ENCODE measurements at regions not wholly inside any gene's neighbourhood (a gene's known extent, or its start where the extent isn't known, plus 50 kb on each side); places are given as distances from the start of the nearest gene placed in this dataset.

DNA sequence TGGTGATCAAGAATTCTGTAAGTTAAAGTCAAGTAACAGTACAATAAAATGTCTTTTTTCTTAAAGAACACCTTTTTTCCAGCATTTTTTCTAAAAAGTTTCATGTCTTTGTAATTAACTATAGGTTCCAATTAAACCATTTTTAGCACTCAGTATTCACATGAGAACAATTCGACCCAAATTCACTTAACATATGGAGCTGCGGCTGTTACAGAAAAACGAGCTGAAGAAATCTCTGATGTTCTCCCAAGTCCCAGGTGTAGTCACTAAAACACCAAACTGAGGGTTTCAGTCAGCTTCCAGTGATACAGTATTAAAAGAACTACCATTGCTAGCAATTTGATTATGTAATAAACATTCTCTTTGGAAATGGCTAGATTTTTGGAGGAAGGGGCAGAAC, 117.6 kb downstream of the TNFSF13B start:
- Histone ChIP-seq H3K9ac (ENCODE audit: low read depth, low read length) (no peak overlapping the region), H3K9me3 (ENCODE audit: control insufficient read depth, insufficient read depth, low read length) (no peaks in the 10 kb centered on the region), H3K4me1 (ENCODE audit: control insufficient read depth, insufficient read depth, low read length) (no peaks in the 10 kb centered on the region), H3K27ac (ENCODE audit: low read depth, low read length) (no peak overlapping the region), H3K4me3 (ENCODE audit: low read depth, low read length) (no peak overlapping the region), H3K36me3 (ENCODE audit: control insufficient read depth, insufficient read depth, low read length) (no peaks in the 10 kb centered on the region), H3K27me3 (ENCODE audit: control insufficient read depth, insufficient read depth, low read length) (no peaks in the 10 kb centered on the region)

DNA sequence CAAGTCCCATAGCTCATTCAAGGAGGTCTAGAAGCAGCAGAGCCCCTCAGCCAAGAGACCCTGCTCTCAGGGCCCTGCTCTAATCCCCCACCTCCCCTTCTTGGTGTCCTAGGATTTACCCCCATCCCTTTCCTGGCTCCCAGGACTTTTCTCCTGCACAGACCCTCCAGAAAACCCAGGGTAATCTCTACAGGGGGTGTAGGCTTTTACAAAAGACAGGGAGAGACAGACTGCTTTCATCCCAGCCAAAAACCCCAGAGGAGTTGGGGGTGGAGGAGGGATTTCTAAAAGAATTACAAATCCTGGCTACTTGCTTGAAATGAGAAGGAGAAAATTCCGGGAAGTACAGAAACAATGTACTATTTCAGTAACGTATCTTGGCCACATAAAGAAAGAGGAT, 133.3 kb downstream of the TNFSF13B start:
- no peak overlapping the region for H3K27ac ChIP-seq (ENCODE audit: low read depth, low read length)
- H3K4me1 ChIP-seq (ENCODE audit: control insufficient read depth, insufficient read depth, low read length): peaks cover 12% of the 10 kb centered on the region
- no peaks in the 10 kb centered on the region for H3K27me3 ChIP-seq (ENCODE audit: control insufficient read depth, insufficient read depth, low read length)
- no peaks in the 10 kb centered on the region for H3K36me3 ChIP-seq (ENCODE audit: control insufficient read depth, insufficient read depth, low read length)
- H3K9me3 ChIP-seq (ENCODE audit: control insufficient read depth, insufficient read depth, low read length): no peaks in the 10 kb centered on the region
- H3K4me3 ChIP-seq (ENCODE audit: low read depth, low read length): no peak overlapping the region
- no peak overlapping the region for H3K9ac ChIP-seq (ENCODE audit: low read depth, low read length)

DNA sequence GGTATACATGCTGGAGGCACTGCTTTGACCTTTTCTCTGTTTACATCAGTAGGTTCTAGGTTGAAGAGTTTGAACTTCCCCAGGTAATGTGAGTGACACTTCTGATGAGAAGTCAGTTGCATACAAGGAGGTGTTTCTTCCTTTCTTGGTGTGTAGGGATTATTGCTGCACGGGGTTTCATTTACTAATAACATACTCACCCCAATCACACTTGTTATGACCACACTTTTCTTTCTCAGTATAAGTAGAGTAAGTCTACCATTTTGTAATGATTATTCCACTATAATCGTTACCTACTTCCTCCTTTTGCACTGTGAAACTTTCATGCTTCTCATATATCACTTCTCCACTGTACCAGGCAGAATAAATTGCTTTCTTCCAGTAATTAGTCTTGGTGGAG, 138.0 kb downstream of the TNFSF13B start:
- Histone ChIP-seq H3K9me3 (ENCODE audit: control insufficient read depth, insufficient read depth, low read length) (no peaks in the 10 kb centered on the region; the same call in 1 of the 2 replicates), H3K4me1 (ENCODE audit: control insufficient read depth, insufficient read depth, low read length) (peaks cover 11% of the 10 kb centered on the region), H3K27me3 (ENCODE audit: control insufficient read depth, insufficient read depth, low read length) (no peaks in the 10 kb centered on the region), H3K36me3 (ENCODE audit: control insufficient read depth, insufficient read depth, low read length) (no peaks in the 10 kb centered on the region), H3K4me3 (ENCODE audit: low read depth, low read length) (no peak overlapping the region), H3K9ac (ENCODE audit: low read depth, low read length) (no peak overlapping the region), H3K27ac (ENCODE audit: low read depth, low read length) (no peak overlapping the region)

DNA sequence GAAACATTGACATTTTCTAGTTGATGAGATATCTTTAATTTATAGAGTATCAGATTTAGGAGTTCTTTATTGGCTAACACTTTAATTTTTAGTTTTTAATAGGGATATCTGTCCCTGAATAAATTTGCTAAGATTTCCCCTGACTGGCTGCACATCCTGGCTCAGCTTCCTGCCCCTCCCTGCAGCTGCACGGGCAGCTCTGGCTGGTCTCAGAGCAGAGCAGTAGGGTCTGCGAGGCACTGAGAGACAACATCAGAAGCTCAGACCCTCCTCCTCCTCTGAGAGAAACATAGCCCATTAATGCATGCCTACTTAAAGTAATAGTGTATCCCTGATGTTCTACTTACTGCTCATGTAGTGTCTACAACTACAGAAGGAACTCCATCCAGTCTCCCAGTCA, 139.2 kb downstream of the TNFSF13B start:
- no peaks in the 10 kb centered on the region for H3K4me1 ChIP-seq (ENCODE audit: control insufficient read depth, insufficient read depth, low read length)
- no peak overlapping the region for H3K4me3 ChIP-seq (ENCODE audit: low read depth, low read length)
- no peaks in the 10 kb centered on the region; the same call in 1 of the 2 replicates for H3K9me3 ChIP-seq (ENCODE audit: control insufficient read depth, insufficient read depth, low read length)

DNA sequence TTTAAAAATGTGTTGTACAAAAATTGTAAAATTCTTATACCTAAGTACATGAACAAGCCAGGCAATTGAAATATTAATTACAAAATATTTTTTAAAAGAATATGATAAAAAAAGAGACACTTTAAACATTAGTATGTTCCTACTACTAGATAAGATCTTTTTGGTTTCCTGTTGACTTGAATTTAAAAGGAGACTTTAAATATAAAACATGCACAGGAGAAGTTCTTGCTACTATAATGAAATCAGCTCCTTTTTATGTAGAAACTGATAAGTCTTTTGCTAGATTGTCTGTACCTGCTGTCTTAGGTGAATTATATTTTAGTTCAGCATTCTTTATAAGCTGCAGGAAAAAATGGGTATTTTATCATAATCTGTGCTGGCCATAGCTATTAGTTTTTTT, 140.2 kb downstream of the TNFSF13B start:
- Histone ChIP-seq H3K27me3 (ENCODE audit: control insufficient read depth, insufficient read depth, low read length) (no peaks in the 10 kb centered on the region), H3K27ac (ENCODE audit: low read depth, low read length) (no peak overlapping the region), H3K9me3 (ENCODE audit: control insufficient read depth, insufficient read depth, low read length) (no peaks in the 10 kb centered on the region; the same call in 1 of the 2 replicates), H3K4me3 (ENCODE audit: low read depth, low read length) (no peak overlapping the region), H3K36me3 (ENCODE audit: control insufficient read depth, insufficient read depth, low read length) (no peaks in the 10 kb centered on the region), H3K4me1 (ENCODE audit: control insufficient read depth, insufficient read depth, low read length) (no peaks in the 10 kb centered on the region), H3K9ac (ENCODE audit: low read depth, low read length) (no peak overlapping the region)

More for the DNA sequence above, 139.2 kb downstream of the TNFSF13B start:
- no peaks in the 10 kb centered on the region for H3K27me3 ChIP-seq (ENCODE audit: control insufficient read depth, insufficient read depth, low read length)
- H3K36me3 ChIP-seq (ENCODE audit: control insufficient read depth, insufficient read depth, low read length): no peaks in the 10 kb centered on the region
- H3K27ac ChIP-seq (ENCODE audit: low read depth, low read length): no peak overlapping the region
- H3K9ac ChIP-seq (ENCODE audit: low read depth, low read length): no peak overlapping the region

DNA sequence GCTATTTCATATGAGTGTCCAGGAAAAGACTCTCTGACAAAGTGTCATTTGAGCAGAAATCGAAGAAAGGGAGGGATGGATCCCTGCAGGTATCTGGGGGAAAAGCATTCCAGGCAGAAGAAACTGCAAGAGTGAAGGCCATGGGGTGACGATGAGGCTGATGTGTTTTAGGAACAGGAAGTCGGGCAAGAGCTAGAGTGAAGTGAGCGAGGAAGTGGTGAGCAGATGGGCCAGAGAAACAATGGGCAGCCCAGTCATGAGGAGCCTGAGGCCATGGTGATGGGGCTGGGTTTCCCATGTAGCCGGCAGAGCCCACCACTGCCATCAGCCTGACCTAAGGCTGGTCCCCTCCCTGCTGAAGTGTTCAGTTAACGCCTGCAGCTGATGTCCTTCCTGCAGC, 150.2 kb downstream of the TNFSF13B start:
- Histone ChIP-seq H3K36me3 (ENCODE audit: control insufficient read depth, insufficient read depth, low read length) (no peaks in the 10 kb centered on the region), H3K4me3 (ENCODE audit: low read depth, low read length) (no peak overlapping the region), H3K9me3 (ENCODE audit: control insufficient read depth, insufficient read depth, low read length) (no peaks in the 10 kb centered on the region), H3K9ac (ENCODE audit: low read depth, low read length) (no peak overlapping the region), H3K27me3 (ENCODE audit: control insufficient read depth, insufficient read depth, low read length) (no peaks in the 10 kb centered on the region), H3K4me1 (ENCODE audit: control insufficient read depth, insufficient read depth, low read length) (no peaks in the 10 kb centered on the region), H3K27ac (ENCODE audit: low read depth, low read length) (no peak overlapping the region)

DNA sequence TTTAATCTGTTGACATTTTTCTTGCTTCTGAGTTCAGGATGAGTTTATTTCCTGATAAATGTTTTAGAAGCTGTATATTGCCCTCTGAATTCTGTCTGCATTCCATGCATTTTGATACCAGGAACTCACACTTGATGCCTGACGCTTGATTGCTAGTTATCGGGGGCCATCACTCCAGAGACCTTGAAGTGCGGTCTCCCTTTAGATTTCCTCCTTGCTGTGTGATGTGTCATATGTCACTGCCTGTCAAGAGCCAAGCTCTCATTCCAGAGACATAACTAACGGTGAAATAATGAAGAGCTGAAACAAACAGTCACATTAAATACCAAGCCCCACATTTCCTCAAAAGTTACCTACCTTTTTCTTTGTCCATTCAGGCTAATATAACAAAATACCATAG, 155.5 kb downstream of the TNFSF13B start:
- H3K9ac ChIP-seq (ENCODE audit: low read depth, low read length): no peak overlapping the region
- no peaks in the 10 kb centered on the region for H3K9me3 ChIP-seq (ENCODE audit: control insufficient read depth, insufficient read depth, low read length)
- no peaks in the 10 kb centered on the region for H3K4me1 ChIP-seq (ENCODE audit: control insufficient read depth, insufficient read depth, low read length)
- no peaks in the 10 kb centered on the region for H3K36me3 ChIP-seq (ENCODE audit: control insufficient read depth, insufficient read depth, low read length)
- H3K27me3 ChIP-seq (ENCODE audit: control insufficient read depth, insufficient read depth, low read length): no peaks in the 10 kb centered on the region
- no peak overlapping the region for H3K27ac ChIP-seq (ENCODE audit: low read depth, low read length)
- H3K4me3 ChIP-seq (ENCODE audit: low read depth, low read length): no peak overlapping the region

DNA sequence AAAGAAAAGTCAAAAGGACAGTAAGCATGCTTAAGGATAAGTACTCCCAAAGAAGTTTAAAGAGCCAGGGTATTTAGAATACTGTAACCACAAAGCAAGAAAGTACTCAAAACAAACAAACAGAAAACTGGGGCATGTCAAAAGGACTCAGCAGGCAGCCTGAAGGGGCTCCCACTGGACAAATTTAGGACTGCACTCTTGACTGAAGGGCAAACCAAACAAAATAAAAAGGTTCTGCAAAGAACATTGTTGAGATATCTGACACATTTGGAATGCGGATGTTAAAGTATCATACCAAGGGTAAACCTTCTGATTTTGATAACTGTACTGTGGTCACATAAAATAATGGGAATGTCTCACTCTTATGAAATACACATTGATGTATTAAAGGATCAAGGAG, 157.4 kb downstream of the TNFSF13B start:
- Histone ChIP-seq H3K9me3 (ENCODE audit: control insufficient read depth, insufficient read depth, low read length) (no peaks in the 10 kb centered on the region), H3K4me3 (ENCODE audit: low read depth, low read length) (no peak overlapping the region), H3K9ac (ENCODE audit: low read depth, low read length) (no peak overlapping the region), H3K36me3 (ENCODE audit: control insufficient read depth, insufficient read depth, low read length) (no peaks in the 10 kb centered on the region), H3K27me3 (ENCODE audit: control insufficient read depth, insufficient read depth, low read length) (no peaks in the 10 kb centered on the region), H3K27ac (ENCODE audit: low read depth, low read length) (no peak overlapping the region), H3K4me1 (ENCODE audit: control insufficient read depth, insufficient read depth, low read length) (no peaks in the 10 kb centered on the region)

DNA sequence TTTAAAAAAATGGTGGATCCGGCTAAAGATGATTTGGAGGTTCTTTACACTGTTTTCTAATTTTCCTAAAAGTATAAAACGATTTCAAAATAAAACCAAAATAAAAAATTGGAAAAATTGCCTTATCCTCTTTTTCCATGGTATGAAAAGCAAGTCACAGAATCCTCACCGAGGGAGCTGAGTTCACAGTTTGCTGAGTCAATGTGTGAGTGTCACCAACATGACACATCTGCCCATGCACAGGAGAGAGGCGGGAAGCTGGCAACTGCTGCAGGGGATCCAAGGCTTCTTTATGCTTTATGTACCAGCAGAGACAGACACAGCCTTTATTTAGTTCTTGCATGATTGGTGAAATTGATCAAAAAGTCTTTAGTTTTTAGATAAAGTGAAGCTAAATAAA, 157.8 kb downstream of the TNFSF13B start:
- Histone ChIP-seq H3K9ac (ENCODE audit: low read depth, low read length) (no peak overlapping the region), H3K4me3 (ENCODE audit: low read depth, low read length) (no peak overlapping the region), H3K36me3 (ENCODE audit: control insufficient read depth, insufficient read depth, low read length) (no peaks in the 10 kb centered on the region), H3K4me1 (ENCODE audit: control insufficient read depth, insufficient read depth, low read length) (no peaks in the 10 kb centered on the region), H3K27me3 (ENCODE audit: control insufficient read depth, insufficient read depth, low read length) (no peaks in the 10 kb centered on the region), H3K9me3 (ENCODE audit: control insufficient read depth, insufficient read depth, low read length) (no peaks in the 10 kb centered on the region), H3K27ac (ENCODE audit: low read depth, low read length) (no peak overlapping the region)

DNA sequence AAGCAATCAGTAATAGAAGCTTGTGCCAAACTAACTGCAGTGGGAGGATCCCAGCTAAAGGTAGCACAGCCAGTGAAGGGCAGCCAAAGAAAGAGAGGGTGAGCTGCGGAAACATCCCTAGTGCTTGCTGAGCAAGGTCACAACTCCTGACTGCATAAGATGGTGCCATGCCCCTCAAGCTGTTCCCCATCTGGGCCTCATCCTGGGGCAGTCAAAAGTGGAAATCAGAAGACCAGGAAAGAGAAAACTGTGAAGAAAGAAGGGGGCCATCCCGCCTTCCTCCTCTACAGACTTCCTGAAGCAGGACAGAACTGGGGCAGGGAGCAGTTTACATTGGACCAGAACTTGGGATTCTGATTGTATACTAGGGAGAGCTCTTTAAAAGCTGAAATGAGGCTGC, 159.2 kb downstream of the TNFSF13B start:
- Histone ChIP-seq H3K9ac (ENCODE audit: low read depth, low read length) (no peak overlapping the region), H3K4me1 (ENCODE audit: control insufficient read depth, insufficient read depth, low read length) (no peaks in the 10 kb centered on the region), H3K27me3 (ENCODE audit: control insufficient read depth, insufficient read depth, low read length) (no peaks in the 10 kb centered on the region), H3K27ac (ENCODE audit: low read depth, low read length) (no peak overlapping the region), H3K4me3 (ENCODE audit: low read depth, low read length) (no peak overlapping the region), H3K9me3 (ENCODE audit: control insufficient read depth, insufficient read depth, low read length) (no peaks in the 10 kb centered on the region), H3K36me3 (ENCODE audit: control insufficient read depth, insufficient read depth, low read length) (no peaks in the 10 kb centered on the region)

DNA sequence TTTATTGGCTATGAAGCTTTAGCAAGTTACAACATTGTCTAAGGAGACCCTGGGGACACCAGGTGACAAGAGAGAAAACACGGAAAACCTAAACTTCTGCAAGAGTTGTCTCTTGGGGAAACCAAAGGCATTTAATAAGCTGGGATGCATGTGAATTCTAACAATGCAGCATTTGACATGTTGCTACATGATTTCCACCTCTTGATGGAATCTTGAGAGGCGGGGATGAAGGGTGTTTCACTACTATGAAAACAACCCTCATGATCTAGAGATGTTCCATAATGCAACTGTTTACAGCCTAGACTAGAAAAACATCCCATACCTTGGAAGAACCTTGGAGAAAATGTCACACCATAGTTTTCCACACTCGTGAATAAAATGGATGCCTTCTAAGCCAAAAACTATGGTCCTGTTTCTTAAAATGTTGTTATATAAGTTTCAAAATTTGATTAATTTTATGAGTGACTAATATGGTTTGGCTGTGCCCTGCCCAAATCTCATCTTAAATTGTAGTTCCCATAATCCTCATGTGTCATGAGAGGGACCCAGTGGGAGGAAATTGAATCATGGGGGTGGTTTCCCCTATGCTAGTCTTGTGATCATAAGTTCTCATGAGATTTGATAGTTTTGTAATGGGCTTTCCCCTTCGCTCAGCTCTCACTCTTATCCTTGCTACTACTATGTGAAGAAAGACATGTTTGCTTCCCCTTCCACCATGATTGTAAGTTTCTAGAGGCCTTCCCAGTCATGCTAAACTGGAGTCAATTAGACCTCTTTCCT, 164.6 kb downstream of the TNFSF13B start:
- H3K9me3 ChIP-seq (ENCODE audit: control insufficient read depth, insufficient read depth, low read length): no peaks in the 10 kb centered on the region
- H3K9ac ChIP-seq (ENCODE audit: low read depth, low read length): no peak overlapping the region
- no peaks in the 10 kb centered on the region for H3K36me3 ChIP-seq (ENCODE audit: control insufficient read depth, insufficient read depth, low read length)
- no peaks in the 10 kb centered on the region for H3K27me3 ChIP-seq (ENCODE audit: control insufficient read depth, insufficient read depth, low read length)
- H3K4me3 ChIP-seq (ENCODE audit: low read depth, low read length): no peak overlapping the region
- H3K4me1 ChIP-seq (ENCODE audit: control insufficient read depth, insufficient read depth, low read length): no peaks in the 10 kb centered on the region
- H3K27ac ChIP-seq (ENCODE audit: low read depth, low read length): no peak overlapping the region

Data from HUES48 (cell line).